Naive thymus-derived CD4-positive, alpha-beta T cell (primary cell): ENCODE measurements at regions not wholly inside any gene's neighbourhood (a gene's known extent, or its start where the extent isn't known, plus 50 kb on each side); places are given as distances from the start of the nearest gene placed in this dataset.
A peak's percentile ranks its signal among the peaks of the same experiment; 100 is the strongest.
"Not testable (repeated sequence)": the region's sequence is repeated elsewhere in the genome, so short reads cannot be mapped to it uniquely, and the experiment has no call there.

Experiments used
- ATAC-seq: fragments of 150-1000 bp; cut with Tn5 transposase; 2 replicates; pipeline ENCODE4 v1.10.0; 2021; ENCODE audit warnings: mild to moderate bottlenecking, moderate library complexity
- CTCF ChIA-PET: fragments of 350-600 bp; sonication (Branson Sonifier 250); formaldehyde crosslinking; loops from one replicate; lab custom pipeline; 2021; ENCODE audit warnings: antibody characterized with exemption; lab: Charles Lee
- POLR2A ChIA-PET: fragments of 350-600 bp; sonication (Branson Sonifier 250); formaldehyde crosslinking; loops from one replicate; lab custom pipeline; 2021; ENCODE audit warnings: antibody characterized with exemption, inconsistent platforms; lab: Charles Lee
- DNase-seq, 9 donors: peaks; one replicate each; pipeline versions ENCODE4 v3.0.0 to v3.0.0-alpha.2; 2020 to 2022; ENCODE audit warnings: mixed read lengths in 1 of 9
- H3K27ac ChIP-seq: one replicate; pipeline ENCODE4 v1.7.0; 2013; ENCODE audit warnings: mild to moderate bottlenecking, low read depth, low read length, moderate library complexity
- H3K27me3 ChIP-seq, 2 donors: one replicate each; pipeline ENCODE4 v1.7.0; 2013; ENCODE audit warnings: low read length in 2 of 2, mild to moderate bottlenecking in 2 of 2, moderate library complexity in 2 of 2; ENCODE audit not compliant: control insufficient read depth in 2 of 2, insufficient read depth in 2 of 2
- H3K36me3 ChIP-seq, 3 experiments: 1 replicate in 2 of 3; 2 replicates in 1 of 3; pipeline ENCODE4 v1.7.0; 2013; ENCODE audit warnings: low read length in 3 of 3, mild to moderate bottlenecking in 3 of 3, moderate library complexity in 1 of 3; ENCODE audit not compliant: insufficient read depth in 3 of 3, control insufficient read depth in 2 of 3
- H3K4me1 ChIP-seq, 2 donors: one replicate each; pipeline ENCODE4 v1.7.0; 2013; ENCODE audit warnings: low read length in 2 of 2, mild to moderate bottlenecking in 2 of 2, moderate library complexity in 1 of 2; ENCODE audit not compliant: control insufficient read depth in 2 of 2, insufficient read depth in 2 of 2
- H3K4me3 ChIP-seq: 2 replicates; pipeline ENCODE4 v1.7.0; 2013; ENCODE audit warnings: mild to moderate bottlenecking, low read length
- H3K9me3 ChIP-seq, 3 experiments: 1 replicate in 2 of 3; 2 replicates in 1 of 3; pipeline ENCODE4 v1.7.0; 2013; ENCODE audit warnings: low read length in 3 of 3; ENCODE audit not compliant: control insufficient read depth in 2 of 3
- H3K27ac Mint-ChIP-seq, 9 donors: one replicate each; pipeline ENCODE4 v1.8.0; 2020 to 2022; ENCODE audit warnings: mixed read lengths in 9 of 9, mild to moderate bottlenecking in 8 of 9, moderate library complexity in 5 of 9, inconsistent platforms in 2 of 9
- H3K27me3 Mint-ChIP-seq, 5 donors: one replicate each; pipeline ENCODE4 v1.8.0; 2021 to 2022; ENCODE audit warnings: mixed read lengths in 5 of 5, mild to moderate bottlenecking in 1 of 5
- H3K36me3 Mint-ChIP-seq, 5 donors: one replicate each; pipeline ENCODE4 v1.8.0; 2020 to 2022; ENCODE audit warnings: mixed read lengths in 5 of 5, mild to moderate bottlenecking in 3 of 5, inconsistent platforms in 1 of 5
- H3K4me1 Mint-ChIP-seq, 7 donors: one replicate each; pipeline ENCODE4 v1.8.0; 2020 to 2022; ENCODE audit warnings: mixed read lengths in 7 of 7, mild to moderate bottlenecking in 3 of 7, inconsistent platforms in 1 of 7
- H3K4me3 Mint-ChIP-seq, 10 donors: one replicate each; pipeline ENCODE4 v1.8.0; 2020 to 2022; ENCODE audit warnings: mild to moderate bottlenecking in 10 of 10, mixed read lengths in 10 of 10, moderate library complexity in 6 of 10, inconsistent platforms in 2 of 10
- H3K9me3 Mint-ChIP-seq, 11 donors: one replicate each; pipeline ENCODE4 v1.8.0; 2020 to 2022; ENCODE audit warnings: mixed read lengths in 11 of 11, mild to moderate bottlenecking in 4 of 11, inconsistent platforms in 1 of 11, moderate library complexity in 1 of 11
- intact Hi-C, 2 donors: fragments of 100-400 bp; cut with micrococcal nuclease; formaldehyde crosslinking; loops; one replicate each; pipeline ENCODE4 v1.15.1; 2023

GRCh38 chr14:37891500-37891899 lies 296.1 kb downstream of the TTC6 start:
- intact Hi-C loops, H3K9me3 Mint-ChIP-seq, CTCF ChIA-PET, DNase-seq, ATAC-seq, POLR2A ChIA-PET, H3K4me3 ChIP-seq, H3K27me3 ChIP-seq, H3K36me3 Mint-ChIP-seq, H3K36me3 ChIP-seq, H3K4me1 ChIP-seq, H3K27ac ChIP-seq, H3K4me1 Mint-ChIP-seq, H3K9me3 ChIP-seq, H3K27ac Mint-ChIP-seq, H3K4me3 Mint-ChIP-seq: not testable (repeated sequence)
- H3K27me3 Mint-ChIP-seq: peaks cover 0 to 45% (median 30%) of the 10 kb centered on the region in 5 donors

GRCh38 chr14:37894463-37894862 lies 299.0 kb downstream of the TTC6 start:
- H3K36me3 ChIP-seq: no peaks in the 10 kb centered on the region
- CTCF ChIA-PET: no interaction called here
- Mint-ChIP-seq H3K9me3 (peaks cover 0 to 5% (median 0%) of the 10 kb centered on the region in 11 donors), H3K4me3 (no peak overlapping the region), H3K36me3 (no peaks in the 10 kb centered on the region), H3K4me1 (no peaks in the 10 kb centered on the region), H3K27ac (no peak overlapping the region), H3K27me3 (peaks cover 0 to 41% (median 22%) of the 10 kb centered on the region in 5 donors)
- DNase-seq (no peak), ATAC-seq (no peak)
- no peaks in the 10 kb centered on the region for H3K9me3 ChIP-seq
- no peak overlapping the region for H3K4me3 ChIP-seq
- no peak overlapping the region for H3K27ac ChIP-seq
- intact Hi-C loops: no loop called here
- POLR2A ChIA-PET: no interaction called here
- no peaks in the 10 kb centered on the region for H3K4me1 ChIP-seq
- H3K27me3 ChIP-seq: peaks cover 2 to 4% of the 10 kb centered on the region in 2 donors

- Histone ChIP-seq H3K9me3 (no peaks in the 10 kb centered on the region), H3K27me3 (peaks cover 0 to 4% of the 10 kb centered on the region in 2 donors), H3K36me3 (no peaks in the 10 kb centered on the region), H3K27ac (no peak overlapping the region), H3K4me1 (no peaks in the 10 kb centered on the region), H3K4me3 (no peak overlapping the region)
- H3K27ac Mint-ChIP-seq: no peak overlapping the region
- ChIA-PET CTCF (interaction anchor here (0.8 kb wide), 1 partner anchor 493 kb away, joined by 4 read pairs; no protein-coding TSS in a partner anchor), POLR2A (no interaction called here)
- H3K4me1 Mint-ChIP-seq: peaks cover 0 to 4% (median 2%) of the 10 kb centered on the region in 7 donors
- no peak overlapping the region for H3K4me3 Mint-ChIP-seq
- H3K36me3 Mint-ChIP-seq: no peaks in the 10 kb centered on the region
- H3K27me3 Mint-ChIP-seq: peaks cover 8 to 56% (median 20%) of the 10 kb centered on the region in 5 donors
- DNase-seq (no peak), ATAC-seq (no peak)
- H3K9me3 Mint-ChIP-seq: no peaks in the 10 kb centered on the region
- intact Hi-C loops: no loop called here
Measured at GRCh38 chr14:37899365-37899764, 303.9 kb downstream of the TTC6 start.

GRCh38 chr14:37900561-37900960 lies 305.1 kb downstream of the TTC6 start:
- Histone ChIP-seq H3K9me3 (no peaks in the 10 kb centered on the region), H3K4me3 (no peak overlapping the region), H3K4me1 (no peaks in the 10 kb centered on the region), H3K36me3 (no peaks in the 10 kb centered on the region), H3K27ac (no peak overlapping the region), H3K27me3 (peaks cover 0 to 4% of the 10 kb centered on the region in 2 donors)
- intact Hi-C loops: loop anchor here in 1 of 2 donors (10.0 kb wide), 1 partner anchor 1114 kb away; no protein-coding TSS in a partner anchor
- H3K9me3 Mint-ChIP-seq: no peaks in the 10 kb centered on the region
- H3K36me3 Mint-ChIP-seq: no peaks in the 10 kb centered on the region
- ATAC-seq (no peak), DNase-seq (no peak)
- H3K27ac Mint-ChIP-seq: no peak overlapping the region
- POLR2A ChIA-PET: no interaction called here
- CTCF ChIA-PET: interaction anchor here (6.3 kb wide), 1 partner anchor 968 kb away, joined by 51 read pairs; no protein-coding TSS in a partner anchor
- peaks cover 0 to 4% (median 2%) of the 10 kb centered on the region in 7 donors for H3K4me1 Mint-ChIP-seq
- peaks cover 8 to 52% (median 20%) of the 10 kb centered on the region in 5 donors for H3K27me3 Mint-ChIP-seq
- no peak overlapping the region for H3K4me3 Mint-ChIP-seq

GRCh38 chr14:37901978-37902377 lies 305.7 kb upstream of the SSTR1 start:
- Mint-ChIP-seq H3K27me3 (peaks cover 8 to 46% (median 20%) of the 10 kb centered on the region in 5 donors), H3K4me3 (no peak overlapping the region), H3K27ac (no peak overlapping the region), H3K9me3 (no peaks in the 10 kb centered on the region), H3K36me3 (no peaks in the 10 kb centered on the region), H3K4me1 (peaks cover 0 to 4% (median 2%) of the 10 kb centered on the region in 7 donors)
- Histone ChIP-seq H3K4me1 (no peaks in the 10 kb centered on the region), H3K27ac (no peak overlapping the region), H3K4me3 (no peak overlapping the region), H3K36me3 (no peaks in the 10 kb centered on the region), H3K9me3 (no peaks in the 10 kb centered on the region), H3K27me3 (peaks cover 0 to 4% of the 10 kb centered on the region in 2 donors)
- ATAC-seq: no peak
- intact Hi-C loops: loop anchor here in 1 of 2 donors (2.0 to 10.0 kb wide), 2 partner anchors 295 to 1113 kb away; no protein-coding TSS in a partner anchor
- CTCF ChIA-PET: interaction anchor here (2.4 to 6.3 kb wide), 2 partner anchors 295 to 966 kb away, joined by 10 to 51 read pairs; no protein-coding TSS in a partner anchor
- no peak for DNase-seq
- POLR2A ChIA-PET: no interaction called here

- H3K27me3 ChIP-seq: peaks cover 0 to 4% of the 10 kb centered on the region in 2 donors
- H3K36me3 ChIP-seq: no peaks in the 10 kb centered on the region
- Mint-ChIP-seq H3K36me3 (no peaks in the 10 kb centered on the region), H3K27me3 (peaks cover 8 to 36% (median 12%) of the 10 kb centered on the region in 5 donors), H3K4me3 (no peak overlapping the region), H3K9me3 (no peaks in the 10 kb centered on the region), H3K4me1 (peaks cover 0 to 4% (median 2%) of the 10 kb centered on the region in 7 donors), H3K27ac (no peak overlapping the region)
- CTCF ChIA-PET: interaction anchor here (0.5 to 6.3 kb wide), 4 partner anchors 294 to 1112 kb away, joined by 3 to 51 read pairs (median 8); no protein-coding TSS in a partner anchor
- intact Hi-C loops: loop anchor here (1.0 to 10.0 kb wide), 6 partner anchors 247 to 1112 kb away; no protein-coding TSS in a partner anchor
- no peak overlapping the region for H3K27ac ChIP-seq
- DNase-seq: peak in 7 of 9 donors; percentile 21 to 49 (median 41)
- H3K9me3 ChIP-seq: no peaks in the 10 kb centered on the region
- no peak for ATAC-seq
- H3K4me1 ChIP-seq: no peaks in the 10 kb centered on the region
- no peak overlapping the region for H3K4me3 ChIP-seq
- POLR2A ChIA-PET: no interaction called here
Measured at GRCh38 chr14:37903343-37904191, 304.1 kb upstream of the SSTR1 start.
